ENCODE measurements at regions not wholly inside any gene's neighbourhood (a gene's known extent, or its start where the extent isn't known, plus 50 kb on each side); places are given as distances from the start of the nearest gene placed in this dataset.

GRCh38 chr7:93011351-93012294 lies 106.2 kb downstream of the SAMD9 start:
- H3K27me3 ChIP-seq = no peaks in the 10 kb centered on the region
- WGBS, 5 donors = 61 to 85% (median 76%) methylated on average over 7 of the region's 7 CpGs
- peak in 1 of 2 donors; percentile 47 for DNase-seq
- no peak overlapping the region for H3K4me3 ChIP-seq
- no peaks in the 10 kb centered on the region for H3K9me3 ChIP-seq
- TF ChIP-seq POLR2A (IDR thresholded peaks at IDR 0.05) (no peak), EP300 (IDR thresholded peaks at IDR 0.05) (no peak), CTCF (IDR thresholded peaks at IDR 0.05) (no peak), POLR2AphosphoS5 (IDR thresholded peaks at IDR 0.05) (no peak)
- peaks cover 11 to 24% (median 18%) of the 10 kb centered on the region in 4 donors for H3K4me1 ChIP-seq
- intact Hi-C loops (cut with DNase I; ENCODE audit: low total_unique reads) = no loop called here
- H3K36me3 ChIP-seq = no peaks in the 10 kb centered on the region
- H3K27ac ChIP-seq = no peak overlapping the region

GRCh38 chr7:93008833-93009232 lies 108.9 kb downstream of the SAMD9 start:
- 39 to 57% (median 51%) methylated on average over 3 of the region's 3 CpGs for WGBS, 5 donors
- no peak overlapping the region for H3K27ac ChIP-seq
- no peak for DNase-seq
- intact Hi-C loops (cut with DNase I; ENCODE audit: low total_unique reads) = no loop called here
- H3K4me3 ChIP-seq = no peak overlapping the region
- H3K27me3 ChIP-seq = no peaks in the 10 kb centered on the region
- no peaks in the 10 kb centered on the region for H3K4me1 ChIP-seq
- no peaks in the 10 kb centered on the region for H3K9me3 ChIP-seq
- H3K36me3 ChIP-seq = no peaks in the 10 kb centered on the region
- TF ChIP-seq POLR2A (IDR thresholded peaks at IDR 0.05) = no peak
- no peak for TF ChIP-seq CTCF (IDR thresholded peaks at IDR 0.05)
- TF ChIP-seq POLR2AphosphoS5 (IDR thresholded peaks at IDR 0.05) = no peak
- TF ChIP-seq EP300 (IDR thresholded peaks at IDR 0.05) = no peak

DNA sequence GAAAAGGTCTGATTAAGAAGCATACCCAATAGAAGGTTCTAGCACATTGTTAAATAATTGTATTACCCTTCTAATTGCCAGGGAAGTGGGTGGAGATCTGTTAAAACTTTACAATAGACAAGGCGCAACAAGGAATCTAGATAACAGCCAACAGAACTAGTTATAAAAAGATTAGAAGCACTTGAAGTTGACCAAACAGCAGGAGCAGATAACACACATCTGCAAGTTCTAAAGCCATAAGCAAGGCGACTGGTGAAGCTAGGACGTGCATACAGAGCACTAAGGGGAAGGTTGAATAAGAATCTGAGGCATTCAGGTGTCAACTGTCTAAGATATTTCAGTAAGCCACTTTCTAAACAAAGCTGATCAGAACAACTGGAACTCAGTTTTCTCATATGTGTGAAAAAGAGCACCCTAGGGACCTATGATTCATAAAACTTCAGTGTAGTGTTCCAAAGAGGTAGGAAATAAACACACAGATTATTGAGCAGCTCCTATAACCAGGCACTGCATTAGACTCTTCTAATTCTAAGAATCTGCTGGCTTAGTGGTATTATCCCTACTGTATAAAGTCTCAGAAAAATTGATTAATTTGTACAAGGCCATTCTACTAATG lies 111.2 kb downstream of the SAMD9 start:
- TF ChIP-seq CTCF (IDR thresholded peaks at IDR 0.05) = no peak
- no peak for TF ChIP-seq POLR2AphosphoS5 (IDR thresholded peaks at IDR 0.05)
- Histone ChIP-seq H3K4me3 (no peak overlapping the region), H3K27me3 (no peaks in the 10 kb centered on the region), H3K27ac (no peak overlapping the region), H3K9me3 (no peaks in the 10 kb centered on the region), H3K36me3 (no peaks in the 10 kb centered on the region), H3K4me1 (no peaks in the 10 kb centered on the region)
- intact Hi-C loops (cut with DNase I; ENCODE audit: low total_unique reads) = no loop called here
- 29 to 55% (median 35%) methylated on average over 3 of the region's 3 CpGs for WGBS, 5 donors
- DNase-seq = no peak

GRCh38 chr7:93004906-93005305 lies 112.9 kb downstream of the SAMD9 start:
- 89 to 100% (median 97%) methylated on average over 2 of the region's 2 CpGs for WGBS, 5 donors
- no peak for TF ChIP-seq EP300 (IDR thresholded peaks at IDR 0.05)
- no peak for TF ChIP-seq POLR2AphosphoS5 (IDR thresholded peaks at IDR 0.05)
- no peak for TF ChIP-seq CTCF (IDR thresholded peaks at IDR 0.05)
- no peak for TF ChIP-seq POLR2A (IDR thresholded peaks at IDR 0.05)

More at GRCh38 chr7:93004906-93005305, 112.9 kb downstream of the SAMD9 start:
- H3K9me3 ChIP-seq = no peaks in the 10 kb centered on the region
- no peak overlapping the region for H3K27ac ChIP-seq
- no peak for DNase-seq
- intact Hi-C loops (cut with DNase I; ENCODE audit: low total_unique reads) = no loop called here
- H3K36me3 ChIP-seq = no peaks in the 10 kb centered on the region
- no peak overlapping the region for H3K4me3 ChIP-seq
- H3K27me3 ChIP-seq = no peaks in the 10 kb centered on the region
- H3K4me1 ChIP-seq = no peaks in the 10 kb centered on the region

All from stomach (tissue), 8 donors.